ENCODE measurements at regions not wholly inside any gene's neighbourhood (a gene's known extent, or its start where the extent isn't known, plus 50 kb on each side); places are given as distances from the start of the nearest gene placed in this dataset.

DNA sequence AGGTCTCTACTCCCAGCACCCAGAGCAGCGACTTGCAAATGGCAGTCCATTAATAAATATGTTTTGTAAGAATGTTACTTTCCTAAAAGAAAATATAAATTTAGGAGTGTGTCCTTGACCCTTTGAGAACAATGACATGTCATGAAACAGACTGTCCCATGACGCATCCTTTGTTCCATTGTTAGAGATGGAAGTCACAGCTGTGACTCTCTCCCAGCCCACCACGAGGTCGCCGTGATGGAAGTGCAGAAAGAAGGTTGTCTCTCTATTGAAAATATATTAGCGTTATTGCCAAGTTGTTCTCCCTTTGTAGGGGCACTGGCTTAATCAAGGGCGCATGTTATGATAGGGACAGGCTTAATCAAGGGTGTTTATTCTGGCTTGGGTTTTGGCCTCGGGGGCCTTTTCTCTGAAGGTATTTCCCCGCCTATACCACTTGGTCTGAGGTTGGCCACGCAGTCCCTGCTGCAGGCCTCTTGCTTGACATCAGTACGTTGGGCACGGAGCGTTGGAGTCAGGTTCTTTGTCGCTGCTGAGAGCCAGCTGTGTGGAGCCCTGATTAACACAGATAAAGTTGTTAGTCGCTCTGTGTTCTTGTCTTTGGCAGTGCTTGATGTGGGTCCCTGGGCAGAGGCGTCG is 126.7 kb upstream of the ZNF536 start:
- 80 to 84% (median 83%) methylated on average over 16 to 17 of the region's 17 CpGs for WGBS, 5 donors
- Histone ChIP-seq H3K9me3 (no peaks in the 10 kb centered on the region), H3K36me3 (no peaks in the 10 kb centered on the region), H3K4me3 (no peak overlapping the region), H3K4me1 (no peaks in the 10 kb centered on the region), H3K27me3 (replicated peaks in 1 of 7) (peaks cover 0 to 19% (median 0%) of the 10 kb centered on the region in 7 donors), H3K27ac (no peak overlapping the region)
- DNase-seq, result no peak
- intact Hi-C loops (cut with DNase I; ENCODE audit: low total_unique reads), result no loop called here
- no peak for TF ChIP-seq POLR2A (IDR thresholded peaks at IDR 0.05)
- TF ChIP-seq, protein P1, sequence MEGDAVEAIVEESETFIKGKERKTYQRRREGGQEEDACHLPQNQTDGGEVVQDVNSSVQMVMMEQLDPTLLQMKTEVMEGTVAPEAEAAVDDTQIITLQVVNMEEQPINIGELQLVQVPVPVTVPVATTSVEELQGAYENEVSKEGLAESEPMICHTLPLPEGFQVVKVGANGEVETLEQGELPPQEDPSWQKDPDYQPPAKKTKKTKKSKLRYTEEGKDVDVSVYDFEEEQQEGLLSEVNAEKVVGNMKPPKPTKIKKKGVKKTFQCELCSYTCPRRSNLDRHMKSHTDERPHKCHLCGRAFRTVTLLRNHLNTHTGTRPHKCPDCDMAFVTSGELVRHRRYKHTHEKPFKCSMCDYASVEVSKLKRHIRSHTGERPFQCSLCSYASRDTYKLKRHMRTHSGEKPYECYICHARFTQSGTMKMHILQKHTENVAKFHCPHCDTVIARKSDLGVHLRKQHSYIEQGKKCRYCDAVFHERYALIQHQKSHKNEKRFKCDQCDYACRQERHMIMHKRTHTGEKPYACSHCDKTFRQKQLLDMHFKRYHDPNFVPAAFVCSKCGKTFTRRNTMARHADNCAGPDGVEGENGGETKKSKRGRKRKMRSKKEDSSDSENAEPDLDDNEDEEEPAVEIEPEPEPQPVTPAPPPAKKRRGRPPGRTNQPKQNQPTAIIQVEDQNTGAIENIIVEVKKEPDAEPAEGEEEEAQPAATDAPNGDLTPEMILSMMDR (IDR thresholded peaks at IDR 0.05 in 8 of 11, conservative IDR thresholded peaks at IDR 0.05 in 3 of 11), result no peak
- TF ChIP-seq POLR2AphosphoS5 (IDR thresholded peaks at IDR 0.05), result no peak

DNA sequence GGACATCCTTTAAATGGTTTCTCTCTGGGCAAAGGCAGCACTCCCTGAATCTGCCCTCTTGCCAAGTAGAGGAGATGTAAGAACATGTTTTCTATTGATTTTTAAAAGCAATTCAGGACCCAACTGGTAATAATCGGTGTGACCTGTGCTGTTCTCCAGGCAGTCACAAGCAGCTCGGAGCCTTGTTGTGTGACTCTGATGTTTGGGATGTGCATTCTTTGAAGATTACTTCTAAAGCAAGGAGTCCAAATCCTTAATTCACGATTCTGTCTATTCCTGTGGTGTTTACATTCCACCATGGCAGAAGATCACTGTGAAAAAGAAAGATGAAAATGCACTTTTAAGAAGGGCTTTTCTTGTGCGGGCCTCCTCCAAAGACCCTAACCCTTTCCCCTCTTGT is 122.3 kb upstream of the ZNF536 start:
- Histone ChIP-seq H3K4me3 (no peak overlapping the region), H3K4me1 (no peaks in the 10 kb centered on the region), H3K27ac (no peak overlapping the region), H3K9me3 (no peaks in the 10 kb centered on the region), H3K36me3 (no peaks in the 10 kb centered on the region), H3K27me3 (replicated peaks in 1 of 7) (peaks cover 0 to 63% (median 0%) of the 10 kb centered on the region in 7 donors)
- TF ChIP-seq POLR2AphosphoS5 (IDR thresholded peaks at IDR 0.05) (no peak), POLR2A (IDR thresholded peaks at IDR 0.05) (no peak)
- TF ChIP-seq, protein P1 (IDR thresholded peaks at IDR 0.05 in 8 of 11, conservative IDR thresholded peaks at IDR 0.05 in 3 of 11), result no peak
- WGBS, 5 donors, result 73 to 80% (median 76%) methylated on average over 4 of the region's 4 CpGs
- intact Hi-C loops (cut with DNase I; ENCODE audit: low total_unique reads), result no loop called here
- no peak for DNase-seq

DNA sequence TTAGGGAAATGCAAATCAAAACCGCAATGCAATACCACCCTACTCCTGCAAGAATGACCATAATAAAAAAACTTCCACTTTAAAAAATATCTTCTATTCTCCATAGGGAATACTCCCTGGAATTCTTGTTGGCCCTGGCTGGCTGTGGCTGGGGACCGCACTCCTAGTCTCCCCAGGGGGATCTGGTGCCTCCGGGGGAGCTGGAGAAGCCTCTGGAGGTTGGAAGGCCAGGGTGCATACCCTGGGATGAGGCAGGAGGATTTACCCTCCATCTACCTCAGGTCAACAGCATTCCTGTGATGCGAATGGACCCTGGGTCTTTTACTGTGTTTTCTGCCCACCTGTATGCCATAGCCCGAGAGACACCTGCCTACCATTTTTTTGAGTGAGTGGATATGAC is 120.0 kb upstream of the ZNF536 start:
- WGBS, 5 donors, result 86 to 91% (median 91%) methylated on average over 5 of the region's 5 CpGs
- Histone ChIP-seq H3K27me3 (replicated peaks in 1 of 7) (peaks cover 0 to 74% (median 5%) of the 10 kb centered on the region in 7 donors), H3K27ac (no peak overlapping the region), H3K36me3 (no peaks in the 10 kb centered on the region), H3K4me1 (no peaks in the 10 kb centered on the region), H3K9me3 (no peaks in the 10 kb centered on the region), H3K4me3 (no peak overlapping the region)
- TF ChIP-seq POLR2A (IDR thresholded peaks at IDR 0.05), result no peak
- TF ChIP-seq, protein P1 (IDR thresholded peaks at IDR 0.05 in 8 of 11, conservative IDR thresholded peaks at IDR 0.05 in 3 of 11), result no peak
- no peak for TF ChIP-seq POLR2AphosphoS5 (IDR thresholded peaks at IDR 0.05)
- intact Hi-C loops (cut with DNase I; ENCODE audit: low total_unique reads), result no loop called here
- no peak for DNase-seq

DNA sequence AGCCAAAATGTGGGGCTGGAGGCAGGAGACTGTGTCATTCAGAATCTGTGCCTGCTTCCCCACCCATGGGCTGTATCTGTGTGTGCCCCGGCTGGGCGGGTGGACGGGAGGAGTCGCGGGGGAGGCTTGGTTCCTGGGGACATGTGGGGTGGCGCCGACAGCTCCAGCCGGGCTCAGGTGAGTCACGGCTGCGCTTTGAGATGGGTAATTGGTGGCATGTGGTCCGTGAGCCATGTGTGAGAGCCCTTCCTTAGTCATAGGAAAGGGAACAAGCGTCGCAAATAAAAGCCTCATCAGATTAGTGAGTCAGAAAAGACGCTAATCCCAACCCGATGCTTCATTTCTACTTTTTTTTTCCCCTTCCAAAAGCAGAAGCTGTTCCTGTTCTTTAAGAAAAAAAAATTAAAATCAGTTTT is 118.6 kb upstream of the ZNF536 start:
- intact Hi-C loops (cut with DNase I; ENCODE audit: low total_unique reads), result no loop called here
- WGBS, 5 donors, result 50 to 69% (median 59%) methylated on average over 15 of the region's 15 CpGs
- TF ChIP-seq, protein P1 (IDR thresholded peaks at IDR 0.05 in 8 of 11, conservative IDR thresholded peaks at IDR 0.05 in 3 of 11), result no peak
- TF ChIP-seq POLR2AphosphoS5 (IDR thresholded peaks at IDR 0.05) (no peak), POLR2A (IDR thresholded peaks at IDR 0.05) (no peak)
- Histone ChIP-seq H3K4me3 (no peak overlapping the region), H3K36me3 (no peaks in the 10 kb centered on the region), H3K27ac (no peak overlapping the region), H3K9me3 (no peaks in the 10 kb centered on the region), H3K27me3 (replicated peaks in 1 of 7) (peaks cover 0 to 79% (median 5%) of the 10 kb centered on the region in 7 donors), H3K4me1 (no peaks in the 10 kb centered on the region)
- DNase-seq, result no peak
